ENCODE measurements at regions not wholly inside any gene's neighbourhood (a gene's known extent, or its start where the extent isn't known, plus 50 kb on each side); places are given as distances from the start of the nearest gene placed in this dataset.

- TF ChIP-seq, protein P1, sequence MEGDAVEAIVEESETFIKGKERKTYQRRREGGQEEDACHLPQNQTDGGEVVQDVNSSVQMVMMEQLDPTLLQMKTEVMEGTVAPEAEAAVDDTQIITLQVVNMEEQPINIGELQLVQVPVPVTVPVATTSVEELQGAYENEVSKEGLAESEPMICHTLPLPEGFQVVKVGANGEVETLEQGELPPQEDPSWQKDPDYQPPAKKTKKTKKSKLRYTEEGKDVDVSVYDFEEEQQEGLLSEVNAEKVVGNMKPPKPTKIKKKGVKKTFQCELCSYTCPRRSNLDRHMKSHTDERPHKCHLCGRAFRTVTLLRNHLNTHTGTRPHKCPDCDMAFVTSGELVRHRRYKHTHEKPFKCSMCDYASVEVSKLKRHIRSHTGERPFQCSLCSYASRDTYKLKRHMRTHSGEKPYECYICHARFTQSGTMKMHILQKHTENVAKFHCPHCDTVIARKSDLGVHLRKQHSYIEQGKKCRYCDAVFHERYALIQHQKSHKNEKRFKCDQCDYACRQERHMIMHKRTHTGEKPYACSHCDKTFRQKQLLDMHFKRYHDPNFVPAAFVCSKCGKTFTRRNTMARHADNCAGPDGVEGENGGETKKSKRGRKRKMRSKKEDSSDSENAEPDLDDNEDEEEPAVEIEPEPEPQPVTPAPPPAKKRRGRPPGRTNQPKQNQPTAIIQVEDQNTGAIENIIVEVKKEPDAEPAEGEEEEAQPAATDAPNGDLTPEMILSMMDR (conservative IDR thresholded peaks at IDR 0.05) = no peak
- TF ChIP-seq EZH2 (IDR thresholded peaks at IDR 0.05; ENCODE audit: low read depth) = no peak
Measured at GRCh38 chr2:19416083-19416482, 57.7 kb upstream of the OSR1 start.
